HepG2 (cell line): ENCODE measurements at regions not wholly inside any gene's neighbourhood (a gene's known extent, or its start where the extent isn't known, plus 50 kb on each side); places are given as distances from the start of the nearest gene placed in this dataset.

ENCODE experiments used
- CBX2 ChIP-seq, 2 experiments: fragments of 200-600 bp in 1 of 2; sonication (generic); formaldehyde crosslinking in 1 of 2; IDR thresholded peaks; 2 replicates each; pipeline versions ENCODE4 v1.7.0 to v1.8.1; 2018 to 2022; ENCODE audit warnings: low read depth in 2 of 2, low read length in 1 of 2, mild to moderate bottlenecking in 1 of 2, missing genetic modification reagents in 1 of 2
- PAF1 ChIP-seq: IDR thresholded peaks from 2 replicates; pipeline ENCODE4 v1.6.1; 2016; ENCODE audit warnings: missing genetic modification reagents, missing compliant biosample characterization
- SALL1 ChIP-seq: sonication (generic); formaldehyde crosslinking; IDR thresholded peaks from 2 replicates; pipeline ENCODE4 v1.8.0; 2022; ENCODE audit warnings: mild to moderate bottlenecking, missing genetic modification reagents

DNA sequence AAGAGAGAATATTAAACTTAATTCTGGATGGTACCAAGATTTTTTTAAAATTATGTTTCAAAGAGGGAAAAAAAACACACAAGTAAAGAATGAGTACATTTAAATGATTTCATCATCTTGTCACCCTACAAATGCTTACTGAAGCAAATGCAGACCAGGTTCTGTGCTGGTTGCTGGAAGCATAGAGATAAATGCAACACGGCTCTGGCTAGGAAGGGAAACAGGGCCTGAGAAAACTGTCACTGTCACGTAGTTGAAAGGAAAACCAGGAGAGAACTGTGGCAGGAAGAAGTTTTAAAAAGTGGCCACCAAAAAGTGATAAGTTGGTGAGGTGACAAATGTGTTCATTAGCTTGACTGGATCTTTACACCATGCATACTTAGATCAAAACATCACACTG, 336.9 kb upstream of the NFIA start:
- TF ChIP-seq CBX2 (IDR thresholded peaks at IDR 0.05; ENCODE audit: low read depth, low read length) = no peak
- no peak for TF ChIP-seq CBX2 (CRISPR knock-in tag; IDR thresholded peaks at IDR 0.05; ENCODE audit: low read depth)
- no peak for TF ChIP-seq SALL1 (CRISPR knock-in tag)
- no peak for TF ChIP-seq PAF1
